ENCODE measurements at regions not wholly inside any gene's neighbourhood (a gene's known extent, or its start where the extent isn't known, plus 50 kb on each side); places are given as distances from the start of the nearest gene placed in this dataset.

GRCh38 chr3:178083906-178084866 is 452.1 kb upstream of the KCNMB2 start:
- Histone ChIP-seq H2BK120ac (ENCODE audit: insufficient read depth, low read length, poor library complexity) (peak overlapping the region; percentile 97), H3K18ac (ENCODE audit: low read length) (no peak overlapping the region), H4K12ac (ENCODE audit: low read depth, low read length) (no peak overlapping the region), H3K27me3 (ENCODE audit: insufficient read depth, low read length) (no peaks in the 10 kb centered on the region), H3K79me1 (ENCODE audit: low read length) (peaks cover 19% of the 10 kb centered on the region), H2BK5ac (ENCODE audit: low read depth, low read length, poor library complexity) (peak overlapping the region; percentile 74), H4K8ac (ENCODE audit: low read depth, low read length) (peak overlapping the region; percentile 80), H2BK12ac (ENCODE audit: low read length) (peak overlapping the region; percentile 100), H2AK5ac (ENCODE audit: low read length) (no peak overlapping the region), H3K4me3 (ENCODE audit: low read depth, low read length) (no peak overlapping the region), H3K27ac (ENCODE audit: low read depth, low read length) (peak overlapping the region; percentile 46), H3K79me2 (ENCODE audit: control insufficient read depth, insufficient read depth, low read length, poor library complexity) (peaks cover 2% of the 10 kb centered on the region), H3K14ac (ENCODE audit: low read length) (peak overlapping the region; percentile 59), H3K4me1 (ENCODE audit: control insufficient read depth in 1 of 2, insufficient read depth in 2 of 2, low read length in 2 of 2) (peaks cover 13 to 18% of the 10 kb centered on the region in 2 experiments), H3K9me3 (ENCODE audit: insufficient read depth, low read depth, low read length) (no peaks in the 10 kb centered on the region), H3K4me2 (ENCODE audit: low read length) (no peak overlapping the region), H3K23ac (ENCODE audit: low read length) (no peak overlapping the region), H3K36me3 (ENCODE audit: control insufficient read depth in 1 of 2, insufficient read depth in 2 of 2, low read length in 2 of 2) (no peaks in the 10 kb centered on the region), H4K91ac (ENCODE audit: low read depth, low read length) (peak overlapping the region; percentile 95), H3K4ac (ENCODE audit: low read depth, low read length) (peak overlapping the region; percentile 49), H2AFZ (ENCODE audit: insufficient read depth, low read length, poor library complexity) (no peak overlapping the region), H3K9ac (ENCODE audit: low read length) (no peak overlapping the region)
- no CpG with 5 or more reads among the region's 6 CpGs for WGBS (ENCODE audit: extremely low coverage, insufficient coverage, insufficient read length)
- DNase-seq = peak in 1 of 2 donors; percentile 29

- Histone ChIP-seq H3K4me3 (ENCODE audit: low read depth, low read length) (no peak overlapping the region), H3K4me2 (ENCODE audit: low read length) (no peak overlapping the region), H2BK5ac (ENCODE audit: low read depth, low read length, poor library complexity) (no peak overlapping the region), H3K79me1 (ENCODE audit: low read length) (peaks cover 18% of the 10 kb centered on the region), H3K14ac (ENCODE audit: low read length) (peak overlapping the region; percentile 75), H4K91ac (ENCODE audit: low read depth, low read length) (peak overlapping the region; percentile 75), H4K12ac (ENCODE audit: low read depth, low read length) (peak overlapping the region; percentile 36), H3K9me3 (ENCODE audit: insufficient read depth, low read depth, low read length) (no peaks in the 10 kb centered on the region), H3K27me3 (ENCODE audit: insufficient read depth, low read length) (no peaks in the 10 kb centered on the region), H3K36me3 (ENCODE audit: control insufficient read depth in 1 of 2, insufficient read depth in 2 of 2, low read length in 2 of 2) (no peaks in the 10 kb centered on the region), H2BK120ac (ENCODE audit: insufficient read depth, low read length, poor library complexity) (peak overlapping the region; percentile 94), H4K8ac (ENCODE audit: low read depth, low read length) (peak overlapping the region; percentile 69), H2BK12ac (ENCODE audit: low read length) (peak overlapping the region; percentile 63), H2AFZ (ENCODE audit: insufficient read depth, low read length, poor library complexity) (no peak overlapping the region), H3K18ac (ENCODE audit: low read length) (peak overlapping the region; percentile 84), H3K27ac (ENCODE audit: low read depth, low read length) (peak overlapping the region; percentile 6), H3K9ac (ENCODE audit: low read length) (no peak overlapping the region), H3K4ac (ENCODE audit: low read depth, low read length) (no peak overlapping the region), H3K23ac (ENCODE audit: low read length) (no peak overlapping the region), H3K4me1 (ENCODE audit: control insufficient read depth in 1 of 2, insufficient read depth in 2 of 2, low read length in 2 of 2) (peaks cover 13 to 18% of the 10 kb centered on the region in 2 experiments), H2AK5ac (ENCODE audit: low read length) (no peak overlapping the region), H3K79me2 (ENCODE audit: control insufficient read depth, insufficient read depth, low read length, poor library complexity) (peaks cover 2% of the 10 kb centered on the region)
- no peak for DNase-seq
- no CpG with 5 or more reads among the region's 6 CpGs for WGBS (ENCODE audit: extremely low coverage, insufficient coverage, insufficient read length)
Observed at GRCh38 chr3:178084938-178085816, 451.1 kb upstream of the KCNMB2 start.

DNA sequence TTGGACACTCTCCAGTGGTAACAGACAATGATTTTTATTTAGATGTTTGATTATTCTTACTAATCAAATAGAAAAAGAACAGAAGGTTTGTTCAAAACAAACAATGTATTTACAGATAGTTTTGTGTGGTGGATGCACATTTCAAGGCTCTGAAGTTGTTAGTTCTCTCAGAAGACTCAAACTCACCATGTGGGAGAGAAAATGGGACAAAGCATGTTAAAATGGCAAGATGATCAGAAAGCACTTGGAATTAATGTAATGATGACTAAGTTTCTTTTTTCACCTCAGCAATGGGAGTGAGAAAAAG is 450.5 kb upstream of the KCNMB2 start:
- no peak for DNase-seq
- no peak overlapping the region for H2AK5ac ChIP-seq (ENCODE audit: low read length)
- H4K12ac ChIP-seq (ENCODE audit: low read depth, low read length) = no peak overlapping the region
- H3K9ac ChIP-seq (ENCODE audit: low read length) = no peak overlapping the region
- H3K79me1 ChIP-seq (ENCODE audit: low read length) = peaks cover 18% of the 10 kb centered on the region
- H3K4ac ChIP-seq (ENCODE audit: low read depth, low read length) = no peak overlapping the region
- H4K91ac ChIP-seq (ENCODE audit: low read depth, low read length) = peak overlapping the region; percentile 75
- peak overlapping the region; percentile 69 for H4K8ac ChIP-seq (ENCODE audit: low read depth, low read length)
- H3K23ac ChIP-seq (ENCODE audit: low read length) = no peak overlapping the region
- H3K27ac ChIP-seq (ENCODE audit: low read depth, low read length) = no peak overlapping the region
- peak overlapping the region; percentile 63 for H2BK12ac ChIP-seq (ENCODE audit: low read length)
- H3K18ac ChIP-seq (ENCODE audit: low read length) = peak overlapping the region; percentile 84
- H3K9me3 ChIP-seq (ENCODE audit: insufficient read depth, low read depth, low read length) = no peaks in the 10 kb centered on the region
- no peaks in the 10 kb centered on the region for H3K27me3 ChIP-seq (ENCODE audit: insufficient read depth, low read length)
- peaks cover 2% of the 10 kb centered on the region for H3K79me2 ChIP-seq (ENCODE audit: control insufficient read depth, insufficient read depth, low read length, poor library complexity)
- H2BK5ac ChIP-seq (ENCODE audit: low read depth, low read length, poor library complexity) = no peak overlapping the region
- H3K4me3 ChIP-seq (ENCODE audit: low read depth, low read length) = no peak overlapping the region
- peak overlapping the region; percentile 94 for H2BK120ac ChIP-seq (ENCODE audit: insufficient read depth, low read length, poor library complexity)
- H3K4me2 ChIP-seq (ENCODE audit: low read length) = no peak overlapping the region
- H3K36me3 ChIP-seq (ENCODE audit: control insufficient read depth in 1 of 2, insufficient read depth in 2 of 2, low read length in 2 of 2) = no peaks in the 10 kb centered on the region
- H3K14ac ChIP-seq (ENCODE audit: low read length) = peak overlapping the region; percentile 75
- no peak overlapping the region for H2AFZ ChIP-seq (ENCODE audit: insufficient read depth, low read length, poor library complexity)
- peaks cover 13 to 18% of the 10 kb centered on the region in 2 experiments for H3K4me1 ChIP-seq (ENCODE audit: control insufficient read depth in 1 of 2, insufficient read depth in 2 of 2, low read length in 2 of 2)

GRCh38 chr3:178086144-178086825 is 450.0 kb upstream of the KCNMB2 start:
- no peak overlapping the region for H4K8ac ChIP-seq (ENCODE audit: low read depth, low read length)
- H3K4me2 ChIP-seq (ENCODE audit: low read length) = no peak overlapping the region
- peaks cover 12 to 17% of the 10 kb centered on the region in 2 experiments for H3K4me1 ChIP-seq (ENCODE audit: control insufficient read depth in 1 of 2, insufficient read depth in 2 of 2, low read length in 2 of 2)
- peaks cover 16% of the 10 kb centered on the region for H3K79me1 ChIP-seq (ENCODE audit: low read length)
- H3K9me3 ChIP-seq (ENCODE audit: insufficient read depth, low read depth, low read length) = no peaks in the 10 kb centered on the region
- no peak for DNase-seq
- no peak overlapping the region for H2AK5ac ChIP-seq (ENCODE audit: low read length)
- 100% methylated on average over 1 of the region's 6 CpGs for WGBS (ENCODE audit: extremely low coverage, insufficient coverage, insufficient read length)
- peaks cover 2% of the 10 kb centered on the region for H3K79me2 ChIP-seq (ENCODE audit: control insufficient read depth, insufficient read depth, low read length, poor library complexity)
- H3K4ac ChIP-seq (ENCODE audit: low read depth, low read length) = no peak overlapping the region
- no peak overlapping the region for H3K23ac ChIP-seq (ENCODE audit: low read length)
- H3K4me3 ChIP-seq (ENCODE audit: low read depth, low read length) = no peak overlapping the region
- no peak overlapping the region for H3K27ac ChIP-seq (ENCODE audit: low read depth, low read length)
- no peak overlapping the region for H3K18ac ChIP-seq (ENCODE audit: low read length)
- no peak overlapping the region for H4K12ac ChIP-seq (ENCODE audit: low read depth, low read length)
- no peaks in the 10 kb centered on the region for H3K36me3 ChIP-seq (ENCODE audit: control insufficient read depth in 1 of 2, insufficient read depth in 2 of 2, low read length in 2 of 2)
- peak overlapping the region; percentile 87 for H2BK12ac ChIP-seq (ENCODE audit: low read length)
- no peak overlapping the region for H3K14ac ChIP-seq (ENCODE audit: low read length)
- H3K27me3 ChIP-seq (ENCODE audit: insufficient read depth, low read length) = no peaks in the 10 kb centered on the region
- no peak overlapping the region for H2AFZ ChIP-seq (ENCODE audit: insufficient read depth, low read length, poor library complexity)
- no peak overlapping the region for H2BK120ac ChIP-seq (ENCODE audit: insufficient read depth, low read length, poor library complexity)
- H4K91ac ChIP-seq (ENCODE audit: low read depth, low read length) = no peak overlapping the region
- no peak overlapping the region for H2BK5ac ChIP-seq (ENCODE audit: low read depth, low read length, poor library complexity)
- no peak overlapping the region for H3K9ac ChIP-seq (ENCODE audit: low read length)

Data from trophoblast cell (in vitro differentiated cells and primary cell).